Esophagus mucosa (tissue), 1 donor: ENCODE measurements at regions not wholly inside any gene's neighbourhood (a gene's known extent, or its start where the extent isn't known, plus 50 kb on each side); places are given as distances from the start of the nearest gene placed in this dataset.

ENCODE experiments used
- ATAC-seq: fragments of 200-7000 bp; cut with Tn5 transposase; one replicate; pipeline ENCODE4 v1.9.1; 2020
- donor health status: DM: yes; HTN: yes; CAD: no.

DNA sequence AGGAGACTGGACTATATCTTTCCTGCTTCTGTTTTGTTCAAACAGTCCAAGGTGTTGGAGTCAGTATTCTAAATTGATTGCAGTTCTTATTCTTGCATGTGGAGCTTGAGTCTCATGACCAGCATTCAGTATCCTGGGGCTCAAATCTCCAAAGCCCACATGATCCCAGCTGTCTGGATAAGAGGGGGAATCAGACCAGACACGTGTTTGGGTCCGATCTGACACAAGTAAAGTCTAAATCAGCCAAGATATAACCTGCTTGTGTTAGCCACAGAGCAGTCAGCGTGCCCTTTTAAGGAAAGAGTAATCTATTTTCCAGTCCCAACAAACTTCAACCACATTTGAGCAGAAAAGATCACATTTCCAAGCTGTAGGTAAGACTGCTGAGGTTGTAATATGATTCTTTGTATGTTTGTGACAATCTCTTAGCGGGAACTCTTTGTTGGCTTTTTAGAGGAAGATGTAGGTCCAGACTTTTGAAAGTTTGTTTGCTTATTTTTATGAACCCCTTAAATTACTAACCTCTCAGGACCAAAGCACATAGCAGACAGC, 334.6 kb downstream of the SLC4A3 start:
- no peak for ATAC-seq

DNA sequence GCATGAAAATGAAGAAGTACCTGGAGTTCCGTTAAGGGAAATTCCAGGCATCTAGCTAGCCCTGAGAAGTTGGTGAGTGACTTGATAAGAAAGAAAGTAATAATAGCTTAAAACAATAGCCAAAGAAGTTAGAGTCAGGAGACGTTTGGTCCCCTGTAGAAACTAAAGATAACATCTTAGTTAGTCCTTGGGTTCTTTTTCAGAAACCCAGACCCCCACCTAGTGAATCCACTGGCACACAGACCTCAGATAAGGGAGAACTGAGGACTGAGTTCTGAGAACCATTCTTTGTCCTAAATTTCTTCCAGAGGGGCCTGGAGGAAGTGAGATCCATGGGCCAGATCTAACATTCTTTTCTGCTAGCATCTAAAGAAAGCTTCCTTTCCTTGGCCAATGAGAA, 335.4 kb downstream of the SLC4A3 start:
- ATAC-seq: no peak

DNA sequence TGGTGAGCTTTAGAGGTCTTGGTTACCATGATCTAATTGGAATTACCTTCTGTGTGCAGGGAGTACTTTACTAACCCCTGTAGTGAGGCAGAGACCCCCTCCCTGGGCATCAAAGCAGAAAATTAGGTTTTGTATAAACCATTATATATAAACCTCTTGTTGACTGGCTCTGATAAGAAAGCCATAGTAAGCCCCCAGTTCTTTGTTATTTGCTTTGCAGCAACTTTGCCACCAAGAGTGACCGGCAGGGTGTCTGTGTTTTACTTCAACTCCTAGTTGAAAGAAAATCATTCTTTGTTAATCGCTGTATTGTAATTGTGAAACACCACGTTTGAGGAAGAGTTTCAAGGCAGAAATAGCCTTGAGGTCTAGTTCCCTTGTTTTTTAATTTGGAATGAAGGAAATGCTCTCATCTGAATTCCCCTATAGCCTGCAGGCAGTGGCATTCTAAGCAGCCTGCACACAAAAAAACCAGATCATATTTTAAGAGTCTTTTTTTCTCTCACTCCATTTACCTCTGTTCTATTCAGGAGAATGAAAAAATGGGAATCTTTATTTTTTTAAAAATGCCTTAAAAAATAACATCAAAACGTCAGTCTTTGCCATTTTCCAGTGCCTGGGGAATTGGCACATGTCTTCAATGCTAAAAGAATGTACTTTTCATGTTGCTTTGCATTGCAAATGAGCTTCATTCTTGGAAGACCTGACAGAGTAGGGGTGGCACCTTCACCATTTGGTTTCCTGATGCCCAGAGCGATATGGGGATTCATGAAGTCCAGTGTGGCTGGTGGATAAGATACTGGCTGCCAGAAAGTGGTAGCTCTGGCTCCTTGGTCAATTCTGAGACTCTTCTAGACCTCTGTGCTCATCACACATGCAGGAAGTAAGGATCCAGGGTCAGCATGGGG, 338.1 kb downstream of the SLC4A3 start:
- no peak for ATAC-seq

- no peak for ATAC-seq
These were observed 340.1 kb downstream of the SLC4A3 start for GRCh38 chr2:219967247-219968245.

DNA sequence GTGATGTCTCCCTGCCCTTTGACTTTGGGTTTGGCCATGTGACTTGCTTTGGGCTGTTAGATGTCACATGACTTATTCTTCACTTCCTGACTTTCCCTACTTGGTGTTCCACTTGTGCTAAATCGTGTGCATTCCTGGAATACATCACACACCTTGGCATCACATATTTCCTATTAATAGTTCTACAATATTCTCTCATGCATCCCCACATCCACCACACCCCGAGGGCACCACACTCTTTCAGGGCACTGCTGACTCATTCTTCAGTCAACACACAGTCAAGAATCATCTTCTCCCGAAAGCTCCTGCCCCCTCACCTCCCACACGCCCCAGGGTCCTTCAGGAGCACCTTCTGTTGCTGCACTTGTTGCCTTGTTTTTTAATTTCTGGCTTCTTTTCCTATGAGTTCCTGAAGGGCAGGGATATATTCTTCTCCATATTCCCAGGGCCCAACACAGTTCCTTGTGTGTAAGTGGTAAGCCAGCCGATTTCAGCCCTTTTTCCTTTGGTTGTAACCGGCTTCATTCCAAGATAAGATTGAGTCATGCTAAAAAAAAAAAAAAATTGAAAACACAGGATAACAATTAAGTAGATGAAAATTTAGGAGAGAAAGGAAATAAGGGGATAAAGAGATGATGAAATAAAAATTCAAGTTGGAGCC, 341.4 kb downstream of the SLC4A3 start:
- peak; percentile 80 for ATAC-seq

DNA sequence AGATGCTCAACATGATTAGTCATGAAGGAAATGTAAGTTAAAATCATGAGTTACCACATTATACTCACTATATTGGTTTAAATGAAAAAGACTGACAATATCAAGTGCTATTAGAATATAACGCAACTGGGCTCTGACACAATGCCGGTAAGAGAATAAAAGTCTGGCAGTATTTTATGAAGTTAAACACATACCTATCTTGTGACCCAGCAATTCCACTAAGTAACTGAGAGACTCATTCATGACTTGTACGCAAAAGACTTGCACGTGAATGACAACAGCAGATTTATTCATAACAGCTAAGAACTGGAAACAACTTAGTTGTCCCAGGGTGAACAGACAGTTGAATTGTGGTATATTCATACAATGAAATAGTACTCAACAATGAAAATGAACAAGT, 342.1 kb downstream of the SLC4A3 start:
- peak; percentile 32 for ATAC-seq

- no peak for ATAC-seq
These were observed 345.7 kb downstream of the SLC4A3 start for GRCh38 chr2:219973136-219973535.

DNA sequence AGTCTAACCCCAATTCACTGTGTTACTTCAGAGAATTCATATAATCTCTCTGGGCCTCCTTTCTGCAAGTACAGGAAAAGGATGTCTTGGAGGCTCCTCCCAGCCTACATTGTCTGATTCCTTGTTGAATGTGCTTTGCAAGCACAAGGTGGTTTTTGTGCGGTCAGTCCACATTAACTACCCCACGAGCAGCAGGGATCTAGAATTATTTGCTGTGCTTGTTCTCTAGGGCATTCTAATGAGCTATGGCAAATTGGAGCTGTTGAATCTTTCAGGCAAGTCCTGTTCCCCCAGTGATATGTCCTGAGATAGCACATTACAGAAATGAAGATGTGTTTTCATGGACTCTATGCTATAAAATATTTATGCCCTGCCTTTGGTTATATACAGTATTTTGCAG, 349.4 kb downstream of the SLC4A3 start:
- no peak for ATAC-seq

DNA sequence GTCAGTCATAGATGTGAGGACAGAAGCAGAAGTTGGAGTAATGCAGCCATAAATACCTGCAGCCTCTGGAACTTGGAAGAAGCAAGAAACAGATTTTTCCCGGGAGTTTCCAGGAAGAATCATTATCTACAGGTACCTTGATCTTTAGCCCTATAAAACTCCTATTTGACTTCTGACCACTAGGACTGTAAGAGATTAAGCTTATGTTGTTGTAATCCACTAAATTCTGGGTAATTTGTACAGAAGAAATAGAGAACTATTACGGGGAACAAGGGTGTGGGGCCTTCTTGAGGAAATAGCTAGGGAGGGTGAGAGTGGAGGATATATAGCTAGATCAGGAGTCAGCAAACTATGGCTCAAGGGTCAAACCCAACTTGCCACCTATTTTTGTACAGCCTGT, 353.2 kb downstream of the SLC4A3 start:
- ATAC-seq: no peak

DNA sequence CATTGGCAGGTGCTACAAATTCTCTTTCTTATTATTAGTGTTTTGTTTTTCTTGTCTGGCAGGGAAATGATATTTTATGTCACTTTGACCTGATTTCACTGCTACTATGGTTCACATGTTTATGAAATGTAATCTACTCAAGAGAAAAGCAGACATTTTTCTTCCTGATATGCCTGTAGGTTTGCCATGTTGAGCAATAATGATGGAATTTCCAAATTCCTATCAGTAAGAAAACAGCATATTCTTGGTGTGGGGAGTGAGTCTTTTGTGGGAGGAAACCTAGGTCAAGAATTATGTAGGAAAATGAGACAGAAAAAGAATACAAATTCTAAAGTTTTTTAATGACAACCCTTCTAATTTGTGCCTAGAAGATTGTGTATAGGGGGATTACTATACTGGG, 356.4 kb downstream of the SLC4A3 start:
- no peak for ATAC-seq

DNA sequence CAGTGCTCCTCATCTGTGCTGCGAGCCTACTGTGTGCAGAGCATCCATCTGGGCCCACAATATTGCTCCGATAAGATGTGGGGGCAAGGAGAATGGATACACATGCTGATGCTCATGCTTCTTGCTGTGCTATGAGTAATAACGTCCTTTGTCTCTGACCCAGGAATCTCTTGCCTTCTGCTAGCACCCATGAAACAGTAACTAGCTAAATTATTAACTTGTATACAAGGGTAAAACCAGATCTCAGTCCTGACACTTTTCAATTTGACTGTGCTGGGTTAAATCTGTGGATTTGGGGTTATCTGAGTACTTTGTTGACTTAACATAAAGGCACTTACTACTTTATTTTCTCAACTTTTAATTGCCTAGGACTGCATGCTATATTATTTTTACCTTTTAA, 357.6 kb downstream of the SLC4A3 start:
- no peak for ATAC-seq

DNA sequence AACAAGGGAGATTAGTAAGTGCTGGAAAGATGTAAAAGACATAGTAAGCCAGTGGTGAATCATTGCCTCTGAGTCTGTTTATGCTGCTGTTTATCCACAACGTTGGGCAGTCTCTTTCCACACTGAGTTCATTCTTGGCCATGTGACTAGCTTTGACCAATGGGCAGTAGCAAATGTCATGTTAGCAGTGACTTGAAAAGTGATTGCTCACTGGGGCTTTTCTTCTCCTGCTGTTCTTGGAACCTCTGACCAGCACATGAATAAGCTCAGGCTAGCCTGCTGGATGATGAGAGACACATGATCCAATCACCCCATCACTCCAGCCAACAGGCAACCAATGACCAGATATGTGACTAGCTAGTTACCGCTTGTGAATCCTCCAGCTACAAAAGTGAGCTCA, 360.4 kb downstream of the SLC4A3 start:
- peak; percentile 93 for ATAC-seq

DNA sequence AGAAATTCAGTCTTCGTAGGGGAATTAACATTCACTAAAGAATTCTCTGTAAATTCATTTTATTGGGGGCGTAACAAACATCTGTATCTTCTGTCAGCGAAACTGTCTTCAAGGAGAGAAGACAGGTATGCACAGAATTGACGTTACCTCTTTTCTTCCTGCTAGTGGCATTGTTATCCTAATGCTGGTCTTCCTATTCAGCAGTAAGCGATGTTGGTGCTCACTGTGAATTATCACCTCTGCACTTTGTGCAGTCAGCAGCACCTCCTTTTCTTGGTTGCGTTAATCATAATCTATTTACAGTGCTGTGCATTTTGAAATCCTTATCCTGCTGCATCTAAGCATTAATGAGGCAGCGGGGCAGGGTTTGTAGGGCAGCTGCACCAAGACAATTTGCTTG, 362.3 kb downstream of the SLC4A3 start:
- ATAC-seq: no peak

DNA sequence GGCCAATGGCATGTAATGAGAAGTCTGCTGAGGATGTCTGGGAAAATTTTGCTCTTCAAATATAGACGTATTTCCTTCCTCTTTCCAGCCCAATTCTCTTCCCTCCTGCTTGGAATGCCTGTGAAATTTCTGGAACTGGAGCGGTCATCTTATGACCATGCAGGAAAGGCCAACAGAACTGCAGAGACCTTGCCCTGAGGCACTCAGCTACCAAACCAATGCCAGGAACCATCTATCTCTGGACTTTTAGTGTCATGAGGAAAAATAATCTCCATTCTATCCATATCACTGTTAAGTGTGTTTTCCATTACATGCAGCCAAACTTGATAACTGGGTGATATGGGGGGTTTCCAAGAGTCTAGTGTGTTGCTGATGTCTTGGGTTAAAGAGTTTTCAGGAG, 363.7 kb downstream of the SLC4A3 start:
- no peak for ATAC-seq

DNA sequence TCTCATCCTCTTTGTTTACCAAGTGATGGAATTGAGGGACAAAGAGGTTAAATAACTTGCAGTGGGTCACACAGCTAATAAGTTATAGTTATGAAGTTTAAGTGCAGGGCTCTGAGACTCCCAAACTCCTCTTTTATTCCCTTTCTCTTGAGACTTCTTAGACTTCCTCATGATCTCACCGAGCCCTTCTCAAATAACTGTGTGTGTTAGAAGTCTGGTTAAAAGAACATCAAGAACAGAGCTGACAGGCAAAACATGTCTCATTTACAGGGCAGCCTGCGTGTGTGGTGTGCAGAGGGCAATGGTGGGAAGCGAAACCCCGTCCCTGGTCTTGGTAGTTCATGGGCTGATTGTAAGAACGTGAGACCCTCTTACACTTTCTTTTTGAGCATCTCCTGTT, 368.0 kb downstream of the SLC4A3 start:
- ATAC-seq: no peak

DNA sequence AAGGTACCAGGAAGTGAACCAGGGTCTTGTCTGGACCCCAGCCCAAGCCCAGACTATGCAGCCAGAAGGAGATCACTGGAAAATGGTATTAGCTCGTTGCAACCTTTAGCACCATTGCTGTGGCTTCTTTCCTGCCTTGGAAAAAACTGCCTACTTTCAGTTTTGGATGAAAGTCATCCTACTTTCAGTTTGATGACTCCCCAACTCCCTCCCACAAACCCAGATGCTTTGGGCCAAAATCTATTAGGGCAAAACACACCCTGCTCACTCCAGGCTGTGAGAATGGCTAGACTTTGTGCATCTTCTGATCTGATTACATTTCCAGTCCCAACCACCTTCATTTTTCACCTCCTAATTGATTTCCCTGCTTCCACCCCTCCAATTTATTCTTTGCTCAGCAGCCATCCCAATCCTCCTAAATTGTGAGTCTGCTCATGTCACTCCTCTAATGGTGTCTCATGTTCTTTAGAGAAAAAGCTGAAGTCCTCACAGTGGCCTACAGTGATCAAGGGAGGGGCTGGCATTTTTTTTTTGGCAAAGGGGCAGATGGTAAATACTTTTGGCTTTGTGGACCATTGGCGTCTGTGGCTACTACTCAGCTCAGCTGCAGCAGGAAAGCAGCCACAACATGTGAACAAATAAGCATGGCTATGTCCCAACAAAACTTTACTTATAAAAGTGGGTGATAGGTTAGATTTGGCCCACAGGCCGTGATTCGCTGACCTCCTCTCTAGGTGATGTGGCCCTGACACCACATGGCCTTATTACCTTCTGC, 368.7 kb downstream of the SLC4A3 start:
- ATAC-seq: no peak

- ATAC-seq: peak; percentile 63
These were observed 370.0 kb downstream of the SLC4A3 start for GRCh38 chr2:219997341-219997851.

DNA sequence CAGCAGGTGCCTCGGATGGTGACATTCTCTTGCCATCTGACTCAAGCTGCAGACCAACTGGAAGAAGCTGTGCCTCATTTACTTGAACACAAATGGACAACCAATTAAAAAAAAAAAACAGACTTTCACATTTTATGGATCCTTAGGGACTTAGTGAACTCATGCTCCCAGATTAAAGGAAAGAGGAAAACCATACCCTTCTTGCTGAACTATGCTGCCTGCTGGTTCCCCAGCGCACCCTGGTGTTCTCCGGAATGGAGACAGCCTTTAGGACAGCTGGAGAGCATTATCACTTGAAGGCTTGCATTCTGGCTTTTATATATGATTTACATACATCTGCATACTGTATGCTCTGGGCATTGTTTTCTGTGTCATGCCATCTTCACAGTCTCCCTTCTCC, 370.7 kb downstream of the SLC4A3 start:
- ATAC-seq: no peak

- no peak for ATAC-seq
These were observed 371.3 kb downstream of the SLC4A3 start for GRCh38 chr2:219998714-219999227.

- no peak for ATAC-seq
These were observed 372.6 kb downstream of the SLC4A3 start for GRCh38 chr2:220000080-220000479.

DNA sequence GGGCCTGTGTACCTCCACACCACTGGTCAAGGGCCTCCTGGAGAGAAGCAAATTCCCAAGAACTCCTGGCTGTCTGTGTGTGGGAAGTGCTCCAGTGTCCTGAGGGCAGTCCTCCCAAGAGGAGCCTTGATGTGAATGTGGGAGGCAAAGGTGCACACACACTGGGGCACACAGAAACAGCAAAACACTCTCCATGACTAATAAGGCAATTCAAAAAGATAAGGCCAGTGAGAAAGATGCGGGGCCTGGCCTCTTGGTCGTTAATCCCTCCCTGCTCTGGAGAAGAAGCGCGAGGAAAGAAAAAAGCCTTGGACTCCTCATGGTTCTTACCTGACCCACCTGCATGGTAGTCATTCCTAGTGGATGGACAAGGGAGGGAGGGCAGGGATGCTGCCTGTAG, 373.2 kb downstream of the SLC4A3 start:
- ATAC-seq: no peak
